Hepatocyte (in vitro differentiated cells): ENCODE measurements at regions not wholly inside any gene's neighbourhood (a gene's known extent, or its start where the extent isn't known, plus 50 kb on each side); places are given as distances from the start of the nearest gene placed in this dataset.

Experiments used
- EZH2 ChIP-seq: fragments of 200-600 bp; sonication (generic); IDR thresholded peaks from 2 replicates; pipeline ENCODE4 v1.6.1; 2016; ENCODE audit warnings: antibody characterized with exemption, mild to moderate bottlenecking, borderline replicate concordance
- EZH2phosphoT487 ChIP-seq: fragments of 200-600 bp; sonication (generic); IDR thresholded peaks from one replicate; pipeline ENCODE4 v1.6.1; 2018; ENCODE audit warnings: antibody characterized with exemption, mild to moderate bottlenecking, low read depth, moderate library complexity; ENCODE audit not compliant: unreplicated experiment, severe bottlenecking
- TF ChIP-seq, protein P1 (sequence below): fragments of 200-600 bp; sonication (generic); IDR thresholded peaks from 2 replicates; pipeline ENCODE4 v1.5.1; 2016; ENCODE audit warnings: antibody characterized with exemption, mild to moderate bottlenecking; ENCODE audit not compliant: poor library complexity

DNA sequence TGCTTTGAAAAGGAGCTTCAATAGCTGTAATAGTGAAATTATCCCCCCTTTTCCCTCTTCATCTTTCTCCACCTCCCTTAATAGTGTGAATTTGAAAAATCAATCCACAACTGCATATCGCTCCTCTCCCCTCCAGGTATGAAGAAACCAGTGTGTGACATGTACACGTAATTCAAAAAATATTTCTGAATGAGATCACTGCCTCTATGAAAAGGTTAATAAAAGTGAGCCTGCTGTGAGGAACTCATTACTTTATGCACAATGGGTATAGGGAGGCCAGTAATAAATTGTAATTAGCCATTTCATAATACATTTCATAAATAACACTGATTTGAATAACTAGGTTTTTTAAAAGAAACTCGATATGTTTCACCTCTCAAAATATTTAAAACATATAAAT is 209.0 kb upstream of the KYNU start:
- TF ChIP-seq EZH2phosphoT487 (no peak), EZH2 (no peak)
- TF ChIP-seq, protein P1, sequence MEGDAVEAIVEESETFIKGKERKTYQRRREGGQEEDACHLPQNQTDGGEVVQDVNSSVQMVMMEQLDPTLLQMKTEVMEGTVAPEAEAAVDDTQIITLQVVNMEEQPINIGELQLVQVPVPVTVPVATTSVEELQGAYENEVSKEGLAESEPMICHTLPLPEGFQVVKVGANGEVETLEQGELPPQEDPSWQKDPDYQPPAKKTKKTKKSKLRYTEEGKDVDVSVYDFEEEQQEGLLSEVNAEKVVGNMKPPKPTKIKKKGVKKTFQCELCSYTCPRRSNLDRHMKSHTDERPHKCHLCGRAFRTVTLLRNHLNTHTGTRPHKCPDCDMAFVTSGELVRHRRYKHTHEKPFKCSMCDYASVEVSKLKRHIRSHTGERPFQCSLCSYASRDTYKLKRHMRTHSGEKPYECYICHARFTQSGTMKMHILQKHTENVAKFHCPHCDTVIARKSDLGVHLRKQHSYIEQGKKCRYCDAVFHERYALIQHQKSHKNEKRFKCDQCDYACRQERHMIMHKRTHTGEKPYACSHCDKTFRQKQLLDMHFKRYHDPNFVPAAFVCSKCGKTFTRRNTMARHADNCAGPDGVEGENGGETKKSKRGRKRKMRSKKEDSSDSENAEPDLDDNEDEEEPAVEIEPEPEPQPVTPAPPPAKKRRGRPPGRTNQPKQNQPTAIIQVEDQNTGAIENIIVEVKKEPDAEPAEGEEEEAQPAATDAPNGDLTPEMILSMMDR: no peak
